Chondrocyte (in vitro differentiated cells): ENCODE measurements at regions not wholly inside any gene's neighbourhood (a gene's known extent, or its start where the extent isn't known, plus 50 kb on each side); places are given as distances from the start of the nearest gene placed in this dataset.
"Not testable (repeated sequence)": the region's sequence is repeated elsewhere in the genome, so short reads cannot be mapped to it uniquely, and the experiment has no call there.

Source experiments
- DNase-seq: peaks from one replicate; pipeline ENCODE4 v3.0.0; 2021; ENCODE audit warnings: mixed read lengths, low spot score
- H3K27ac Mint-ChIP-seq: one replicate; pipeline ENCODE4 v1.8.0; 2021; ENCODE audit warnings: mild to moderate bottlenecking, moderate library complexity, mixed read lengths; ENCODE audit not compliant: unreplicated experiment
- H3K27me3 Mint-ChIP-seq: 2 replicates; pipeline ENCODE4 v1.8.0; 2021; ENCODE audit warnings: low read depth, mixed read lengths
- H3K36me3 Mint-ChIP-seq: 2 replicates; pipeline ENCODE4 v1.8.0; 2021; ENCODE audit warnings: low read depth, mixed read lengths
- H3K4me1 Mint-ChIP-seq: 2 replicates; pipeline ENCODE4 v1.8.0; 2021; ENCODE audit warnings: low read depth, mild to moderate bottlenecking, mixed read lengths
- H3K4me3 Mint-ChIP-seq: one replicate; pipeline ENCODE4 v1.8.0; 2021; ENCODE audit warnings: mild to moderate bottlenecking, moderate library complexity, mixed read lengths; ENCODE audit not compliant: unreplicated experiment
- H3K9me3 Mint-ChIP-seq: 2 replicates; pipeline ENCODE4 v1.8.0; 2021; ENCODE audit warnings: low read depth, mixed read lengths
- TF ChIP-seq, protein P1 (sequence below): fragments of 200-600 bp; sonication (generic); IDR thresholded peaks from 2 replicates; pipeline ENCODE4 v1.5.0; 2021; ENCODE audit warnings: antibody characterized with exemption, mild to moderate bottlenecking, moderate library complexity

DNA sequence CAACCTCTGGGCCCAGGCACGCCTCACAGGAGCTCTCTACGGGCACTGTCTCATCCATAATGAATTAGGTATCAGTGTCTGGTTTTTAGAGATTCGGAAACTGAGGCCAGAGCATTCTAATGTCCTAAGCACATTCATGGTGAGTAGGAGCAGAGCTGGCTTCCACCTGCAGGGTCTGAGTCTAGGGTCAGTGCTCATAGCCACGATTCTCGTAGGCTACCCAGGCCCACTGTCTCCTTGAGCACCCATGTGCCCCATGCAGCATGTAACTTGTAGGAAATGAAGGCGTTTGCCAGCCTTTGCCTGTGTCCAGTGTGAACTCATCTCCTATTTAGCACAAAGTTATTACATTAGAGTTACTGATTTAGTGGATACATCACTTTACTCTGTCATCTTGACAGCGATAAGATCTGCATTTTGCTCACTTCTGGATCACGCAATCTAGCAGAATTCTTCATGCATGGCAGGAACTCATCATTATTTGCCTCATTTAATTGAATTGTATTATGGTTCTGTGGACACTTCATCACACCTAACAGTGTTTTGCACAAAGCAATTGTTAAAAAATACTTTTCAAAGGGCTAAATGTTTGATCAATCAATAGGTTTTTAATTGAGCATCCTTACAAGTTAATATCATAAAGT is 205.3 kb upstream of the SULF2 start:
- DNase-seq, result no peak
- peaks cover 11% of the 10 kb centered on the region for H3K4me1 Mint-ChIP-seq
- no peak overlapping the region for H3K4me3 Mint-ChIP-seq
- peaks cover 7% of the 10 kb centered on the region for H3K36me3 Mint-ChIP-seq
- no peak overlapping the region for H3K27ac Mint-ChIP-seq
- peaks cover 6% of the 10 kb centered on the region for H3K9me3 Mint-ChIP-seq
- peaks cover 24% of the 10 kb centered on the region for H3K27me3 Mint-ChIP-seq
- TF ChIP-seq, protein P1, sequence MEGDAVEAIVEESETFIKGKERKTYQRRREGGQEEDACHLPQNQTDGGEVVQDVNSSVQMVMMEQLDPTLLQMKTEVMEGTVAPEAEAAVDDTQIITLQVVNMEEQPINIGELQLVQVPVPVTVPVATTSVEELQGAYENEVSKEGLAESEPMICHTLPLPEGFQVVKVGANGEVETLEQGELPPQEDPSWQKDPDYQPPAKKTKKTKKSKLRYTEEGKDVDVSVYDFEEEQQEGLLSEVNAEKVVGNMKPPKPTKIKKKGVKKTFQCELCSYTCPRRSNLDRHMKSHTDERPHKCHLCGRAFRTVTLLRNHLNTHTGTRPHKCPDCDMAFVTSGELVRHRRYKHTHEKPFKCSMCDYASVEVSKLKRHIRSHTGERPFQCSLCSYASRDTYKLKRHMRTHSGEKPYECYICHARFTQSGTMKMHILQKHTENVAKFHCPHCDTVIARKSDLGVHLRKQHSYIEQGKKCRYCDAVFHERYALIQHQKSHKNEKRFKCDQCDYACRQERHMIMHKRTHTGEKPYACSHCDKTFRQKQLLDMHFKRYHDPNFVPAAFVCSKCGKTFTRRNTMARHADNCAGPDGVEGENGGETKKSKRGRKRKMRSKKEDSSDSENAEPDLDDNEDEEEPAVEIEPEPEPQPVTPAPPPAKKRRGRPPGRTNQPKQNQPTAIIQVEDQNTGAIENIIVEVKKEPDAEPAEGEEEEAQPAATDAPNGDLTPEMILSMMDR, result no peak

DNA sequence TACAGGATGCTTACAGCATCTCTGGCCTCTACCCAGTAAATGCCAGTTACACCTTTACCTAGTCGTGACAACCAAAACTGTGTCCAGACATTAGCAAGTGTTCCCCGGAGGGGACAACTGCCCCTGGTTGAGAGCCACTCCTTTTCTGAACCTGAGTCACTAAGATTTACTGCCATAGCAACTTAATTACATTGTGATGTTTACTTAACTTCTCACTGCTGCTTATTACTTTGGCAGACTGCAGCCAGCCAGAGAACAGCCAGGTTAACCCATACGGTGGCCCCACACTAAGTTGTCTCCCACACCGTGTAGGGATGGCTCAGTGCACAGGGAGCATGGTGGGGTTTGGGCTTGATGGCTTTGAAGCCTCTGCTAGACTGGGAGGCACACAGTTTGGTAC is 204.7 kb upstream of the SULF2 start:
- DNase-seq, result no peak
- Mint-ChIP-seq H3K36me3 (peaks cover 7% of the 10 kb centered on the region), H3K27ac (no peak overlapping the region), H3K4me3 (no peak overlapping the region), H3K9me3 (peaks cover 6% of the 10 kb centered on the region), H3K27me3 (peaks cover 24% of the 10 kb centered on the region), H3K4me1 (peaks cover 17% of the 10 kb centered on the region)
- TF ChIP-seq, protein P1, result no peak

DNA sequence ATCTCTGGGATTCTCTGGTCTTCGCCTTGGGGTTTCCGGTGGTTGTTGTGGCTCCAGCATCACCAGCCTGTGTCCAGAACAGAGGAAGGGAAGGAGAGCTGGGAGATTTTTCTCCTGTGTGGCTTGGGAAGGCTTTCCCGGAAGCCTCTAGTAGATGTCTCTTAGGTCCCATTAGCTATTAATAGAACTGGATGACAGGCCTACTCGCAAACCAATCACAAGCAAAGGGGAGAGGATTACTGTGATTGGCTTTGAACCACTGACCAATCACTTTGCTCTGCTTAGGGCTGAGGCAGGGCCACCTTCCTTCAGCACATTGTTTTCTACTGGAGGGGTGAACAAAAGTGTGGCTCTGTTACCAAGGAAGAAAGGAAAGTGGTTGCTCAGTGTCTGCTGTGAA is 203.4 kb upstream of the SULF2 start:
- TF ChIP-seq, protein P1, result no peak

DNA sequence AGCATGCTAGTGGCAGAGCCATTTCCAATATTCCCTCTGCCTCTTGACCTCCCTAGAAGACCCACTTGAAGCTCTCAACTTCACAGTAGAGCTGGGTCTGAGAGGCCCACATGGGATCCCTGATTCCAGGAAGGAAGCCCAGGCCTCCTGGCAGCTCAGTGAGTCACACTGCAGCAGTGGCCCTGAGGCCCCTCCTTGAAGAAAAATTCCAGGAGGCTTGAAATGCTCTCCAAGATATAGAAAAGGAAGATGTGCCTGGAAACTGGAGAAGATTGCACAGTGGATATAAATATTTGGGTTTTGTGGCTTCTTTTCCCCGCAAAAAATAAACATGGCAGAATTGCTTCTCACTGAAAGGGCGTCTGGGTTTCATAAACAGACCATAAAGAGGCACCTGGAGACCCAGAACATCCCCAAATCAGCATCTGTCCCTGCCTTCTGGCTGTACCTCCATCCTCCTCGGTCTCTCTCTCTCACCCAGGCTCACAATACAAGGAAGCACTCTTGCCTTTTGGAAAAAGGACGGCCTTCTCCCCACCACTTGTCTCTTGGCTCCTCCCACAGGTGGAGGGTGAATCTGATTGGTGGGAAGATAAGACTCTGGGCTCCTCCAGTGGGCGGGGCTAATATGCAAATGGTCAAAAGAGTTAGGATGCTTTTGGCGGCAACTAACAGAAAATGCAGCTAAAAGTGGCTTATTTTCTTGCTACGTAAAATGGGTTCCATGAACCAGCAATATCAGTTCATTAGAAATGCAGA is 200.0 kb upstream of the SULF2 start:
- Mint-ChIP-seq H3K27ac (no peak overlapping the region), H3K27me3 (peaks cover 7% of the 10 kb centered on the region), H3K4me3 (no peak overlapping the region), H3K4me1 (peaks cover 19% of the 10 kb centered on the region), H3K36me3 (peaks cover 2% of the 10 kb centered on the region), H3K9me3 (peaks cover 7% of the 10 kb centered on the region)
- no peak for DNase-seq
- TF ChIP-seq, protein P1, result no peak

More for the DNA sequence above, 203.4 kb upstream of the SULF2 start:
- peaks cover 7% of the 10 kb centered on the region for H3K36me3 Mint-ChIP-seq
- H3K4me1 Mint-ChIP-seq, result peaks cover 23% of the 10 kb centered on the region
- no peak overlapping the region for H3K27ac Mint-ChIP-seq
- H3K9me3 Mint-ChIP-seq, result peaks cover 6% of the 10 kb centered on the region
- DNase-seq, result no peak
- H3K4me3 Mint-ChIP-seq, result no peak overlapping the region
- peaks cover 21% of the 10 kb centered on the region for H3K27me3 Mint-ChIP-seq

DNA sequence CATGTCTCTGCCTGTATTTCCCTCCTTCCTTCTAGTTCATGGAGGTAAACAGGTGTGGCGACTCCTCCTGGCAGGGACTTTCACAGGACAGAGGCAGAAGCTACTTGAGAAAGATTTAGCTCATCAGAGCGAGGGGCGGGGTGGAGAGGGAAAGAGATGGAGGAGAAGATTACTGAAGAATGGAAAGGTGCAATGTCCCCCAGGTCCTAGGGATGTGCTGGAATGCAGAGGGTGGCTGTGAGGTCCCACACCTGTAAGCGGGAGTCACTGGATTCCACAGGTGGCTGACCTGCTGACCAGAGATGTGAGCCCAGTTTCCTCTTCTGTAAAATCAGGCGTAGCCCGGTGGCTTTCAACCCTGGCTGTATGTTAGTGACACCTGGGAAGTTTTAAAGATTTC is 199.2 kb upstream of the SULF2 start:
- H3K36me3 Mint-ChIP-seq, result no peaks in the 10 kb centered on the region

DNA sequence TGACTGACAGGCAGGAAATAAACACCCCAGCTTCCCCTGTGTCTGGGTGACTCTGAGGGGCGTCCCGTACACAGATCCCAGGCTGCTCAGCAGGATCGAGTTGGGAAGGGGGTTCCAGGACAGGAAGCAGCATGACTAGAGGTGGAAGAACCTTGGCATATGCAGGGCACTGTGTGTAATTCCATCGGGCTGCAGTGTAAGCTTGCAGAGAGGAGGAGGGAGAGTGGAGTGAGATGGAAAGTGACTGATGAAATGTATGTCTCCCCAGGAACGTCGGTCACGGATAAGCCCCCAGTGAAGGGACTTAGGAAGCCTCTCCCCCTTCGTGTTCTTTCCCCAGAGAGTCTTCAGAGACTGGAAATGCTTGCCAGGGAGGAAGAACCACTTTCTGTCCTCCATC is 198.4 kb upstream of the SULF2 start:
- H3K9me3 Mint-ChIP-seq, H3K27me3 Mint-ChIP-seq, H3K4me3 Mint-ChIP-seq, DNase-seq, H3K36me3 Mint-ChIP-seq, H3K27ac Mint-ChIP-seq: not testable (repeated sequence)
- H3K4me1 Mint-ChIP-seq, result peaks cover 24% of the 10 kb centered on the region

More for the DNA sequence above, 199.2 kb upstream of the SULF2 start:
- TF ChIP-seq, protein P1, result no peak
- no peak overlapping the region for H3K4me3 Mint-ChIP-seq
- H3K27ac Mint-ChIP-seq, result no peak overlapping the region
- no peak for DNase-seq
- peaks cover 7% of the 10 kb centered on the region for H3K9me3 Mint-ChIP-seq
- H3K27me3 Mint-ChIP-seq, result no peaks in the 10 kb centered on the region
- peaks cover 19% of the 10 kb centered on the region for H3K4me1 Mint-ChIP-seq
